K562 (cell line): ENCODE measurements at regions not wholly inside any gene's neighbourhood (a gene's known extent, or its start where the extent isn't known, plus 50 kb on each side); places are given as distances from the start of the nearest gene placed in this dataset.

ENCODE experiments used
- ATF2 ChIP-seq: sonication (generic); formaldehyde crosslinking; IDR thresholded peaks from 2 replicates; pipeline ENCODE4 v1.8.1; 2022; ENCODE audit warnings: missing genetic modification reagents
- CREB3 ChIP-seq: fragments of 450-650 bp; conservative IDR thresholded peaks from 2 replicates; pipeline ENCODE4 v1.6.1; 2016; ENCODE audit warnings: missing genetic modification characterization, low read depth, mild to moderate bottlenecking, missing compliant biosample characterization, moderate library complexity
- CSDE1 ChIP-seq, 2 experiments: fragments of 450-650 bp; IDR thresholded peaks; 2 replicates each; pipeline ENCODE4 v1.6.1; 2016; ENCODE audit warnings: mild to moderate bottlenecking in 1 of 2
- FOXP4 ChIP-seq: sonication (generic); formaldehyde crosslinking; IDR thresholded peaks from 2 replicates; pipeline ENCODE4 v1.8.0; 2022; ENCODE audit warnings: mild to moderate bottlenecking, missing genetic modification reagents, borderline replicate concordance
- HDAC3 ChIP-seq: fragments of 450-650 bp; IDR thresholded peaks from 2 replicates; pipeline ENCODE4 v1.6.1; 2018; ENCODE audit warnings: borderline replicate concordance, mild to moderate bottlenecking, moderate library complexity; ENCODE audit not compliant: partially characterized antibody
- MITF ChIP-seq: IDR thresholded peaks from 2 replicates; pipeline ENCODE4 v1.6.1; 2014; ENCODE audit warnings: antibody characterized with exemption
- MTA2 ChIP-seq: fragments of 450-650 bp; IDR thresholded peaks from 2 replicates; pipeline ENCODE4 v1.6.1; 2016; ENCODE audit warnings: low read depth
- NCOA1 ChIP-seq: fragments of 450-650 bp; IDR thresholded peaks from 2 replicates; pipeline ENCODE4 v1.6.1; 2016; ENCODE audit warnings: low read depth
- NR1H2 ChIP-seq: sonication (generic); formaldehyde crosslinking; IDR thresholded peaks from 2 replicates; pipeline ENCODE4 v1.4.0; 2020; ENCODE audit warnings: mild to moderate bottlenecking, missing genetic modification reagents
- POLR2H ChIP-seq: IDR thresholded peaks from 2 replicates; pipeline ENCODE4 v1.6.1; 2016; ENCODE audit warnings: missing genetic modification characterization, low read depth, mild to moderate bottlenecking, control low read depth, missing compliant biosample characterization, moderate library complexity
- SPI1 ChIP-seq: IDR thresholded peaks from 2 replicates; pipeline ENCODE4 v1.6.1; 2011; ENCODE audit warnings: low read depth, low read length, control low read depth, borderline replicate concordance
- STAT6 ChIP-seq: sonication (generic); formaldehyde crosslinking; IDR thresholded peaks from 2 replicates; pipeline ENCODE4 v1.8.1; 2023; ENCODE audit warnings: mild to moderate bottlenecking, missing genetic modification reagents
- TSHZ1 ChIP-seq: fragments of 250-450 bp; sonication (Bioruptor Pico); IDR thresholded peaks from 2 replicates; pipeline ENCODE4 v1.4.0; 2020; ENCODE audit warnings: mild to moderate bottlenecking, moderate library complexity
- ZNF354B ChIP-seq: fragments of 250-450 bp; sonication (Bioruptor Pico); IDR thresholded peaks from 2 replicates; pipeline ENCODE4 v1.4.0; 2020
- ZNF668 ChIP-seq: fragments of 250-450 bp; sonication (Bioruptor Pico); IDR thresholded peaks from 2 replicates; pipeline ENCODE4 v1.8.0; 2022; ENCODE audit warnings: mild to moderate bottlenecking, inconsistent platforms

- TF ChIP-seq STAT6 (CRISPR knock-in tag) (no peak), FOXP4 (CRISPR knock-in tag) (peak; percentile 13; the same call in 1 of the 2 replicates), SPI1 (no peak), CSDE1 (IDR thresholded peaks at IDR 0.05) (no peak), MTA2 (no peak), ZNF354B (no peak), CREB3 (tag) (peak; percentile 81), NR1H2 (no peak), POLR2H (tag) (no peak), TSHZ1 (CRISPR knock-in tag) (no peak; the same call in 1 of the 2 replicates), MITF (no peak), NCOA1 (no peak), ZNF668 (CRISPR knock-in tag) (peak; percentile 63; the same call in 1 of the 2 replicates), ATF2 (no peak), HDAC3 (no peak)
These were observed 60.0 kb upstream of the EPS8L3 start (continued) for GRCh38 chr1:109823543-109824348.
